Psoas muscle (tissue), 7 donors: ENCODE measurements at regions not wholly inside any gene's neighbourhood (a gene's known extent, or its start where the extent isn't known, plus 50 kb on each side); places are given as distances from the start of the nearest gene placed in this dataset.

Source experiments
- ATAC-seq, 4 donors: fragments of 200-7000 bp; cut with Tn5 transposase; one replicate each; pipeline ENCODE4 v1.9.1; 2020; ENCODE audit warnings: moderate library complexity in 3 of 4, mild to moderate bottlenecking in 2 of 4
- DNase-seq, 2 donors: peaks; one replicate each; pipeline ENCODE4 v3.0.0-alpha.2; 2020
- H3K27ac ChIP-seq: fragments of 200-600 bp; one replicate; pipeline ENCODE4 v1.8.0; 2022
- H3K27me3 ChIP-seq, 3 donors: fragments of 200-600 bp in 1 of 3; one replicate each; pipeline versions ENCODE4 v1.6.1 to v1.8.0; 2013 to 2022; ENCODE audit warnings: low read length in 2 of 3, mild to moderate bottlenecking in 2 of 3, moderate library complexity in 1 of 3; ENCODE audit not compliant: insufficient read depth in 3 of 3
- H3K36me3 ChIP-seq, 2 donors: fragments of 200-600 bp in 1 of 2; one replicate each; pipeline versions ENCODE4 v1.6.1 to v1.8.0; 2013 to 2022; ENCODE audit warnings: low read depth in 1 of 2, mild to moderate bottlenecking in 1 of 2, moderate library complexity in 1 of 2; ENCODE audit not compliant: insufficient read depth in 1 of 2
- H3K4me1 ChIP-seq: fragments of 200-600 bp; one replicate; pipeline ENCODE4 v1.8.0; 2022
- H3K4me3 ChIP-seq: fragments of 200-600 bp; one replicate; pipeline ENCODE4 v1.8.0; 2022; ENCODE audit warnings: mild to moderate bottlenecking
- H3K9me3 ChIP-seq: fragments of 200-600 bp; one replicate; pipeline ENCODE4 v1.8.0; 2022
- CTCF ChIP-seq: fragments of 200-600 bp; IDR thresholded peaks from one replicate; pipeline ENCODE4 v1.8.0; 2022; ENCODE audit warnings: antibody characterized with exemption
- WGBS, 3 donors: extraction: QIAGEN DNeasy Blood & Tissue Kit; methylation state at CpG; one replicate each; pipeline versions ENCODE4 v1.1.6 to v1.1.7; 2013; 5-methylcytosine and 5-hydroxymethylcytosine counted together
- intact Hi-C, 2 donors: fragments of 100-400 bp; cut with DNase I; formaldehyde crosslinking; loops; one replicate each; pipeline versions ENCODE4 v1.11.0 to v1.14.2; 2022
- donor health status: healthy with polysubstance abuse.
- donor health status: DM: no; HTN: no; CAD: no; lungs with moderate emphysema.
- donor health status: Bipolar disorder and iron deficiency.
- donor health status: healthy.
- donor health status: DM: yes; HTN: yes; CAD: no.
- donor health status: DM: no; HTN: no; CAD: no.
- donor health status: DM: yes; HTN: yes; CAD: no.

- DNase-seq (no peak), ATAC-seq (no peak)
- peaks cover 3% of the 10 kb centered on the region for H3K9me3 ChIP-seq
- no peak overlapping the region for H3K4me3 ChIP-seq
- 70 to 76% (median 70%) methylated on average over 3 of the region's 3 CpGs for WGBS, 3 donors
- intact Hi-C loops = no loop called here
- no peaks in the 10 kb centered on the region for H3K27me3 ChIP-seq
- no peak for TF ChIP-seq CTCF
- H3K36me3 ChIP-seq = no peaks in the 10 kb centered on the region
- no peak overlapping the region for H3K27ac ChIP-seq
- H3K4me1 ChIP-seq = no peaks in the 10 kb centered on the region
Observed at GRCh38 chr14:38629412-38629811, 373.5 kb upstream of the CLEC14A start.

GRCh38 chr14:38627163-38627562 lies 371.3 kb upstream of the CLEC14A start:
- H3K27ac ChIP-seq = no peak overlapping the region
- no peaks in the 10 kb centered on the region for H3K36me3 ChIP-seq
- TF ChIP-seq CTCF = no peak
- 85 to 94% (median 85%) methylated on average over 2 of the region's 2 CpGs for WGBS, 3 donors
- H3K4me1 ChIP-seq = no peaks in the 10 kb centered on the region
- DNase-seq (no peak), ATAC-seq (no peak)
- no peaks in the 10 kb centered on the region for H3K27me3 ChIP-seq
- no peak overlapping the region for H3K4me3 ChIP-seq
- intact Hi-C loops = no loop called here
- no peaks in the 10 kb centered on the region for H3K9me3 ChIP-seq

DNA sequence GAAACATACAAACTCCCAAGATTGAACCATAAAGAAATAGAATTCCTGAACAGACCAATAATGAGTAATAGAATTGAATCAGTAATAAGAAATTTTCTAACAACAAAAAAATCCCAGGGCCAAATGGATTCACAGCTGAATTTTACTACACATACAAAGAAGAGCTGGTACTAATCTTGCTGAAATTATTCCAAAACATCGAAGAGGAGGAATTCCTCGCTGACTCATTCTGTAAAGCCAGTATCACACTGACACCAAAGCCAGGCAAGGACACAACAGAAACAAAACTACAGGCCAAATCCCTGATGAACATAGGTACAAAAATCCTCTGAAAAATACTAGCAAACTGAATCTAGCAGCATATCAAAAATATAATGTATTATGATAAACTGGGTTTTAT lies 367.8 kb upstream of the CLEC14A start:
- 43 to 64% (median 44%) methylated on average over 2 of the region's 2 CpGs for WGBS, 3 donors
- no peak overlapping the region for H3K4me3 ChIP-seq
- no peak for TF ChIP-seq CTCF
- ATAC-seq = no peak
- H3K9me3 ChIP-seq = no peaks in the 10 kb centered on the region
- H3K36me3 ChIP-seq = no peaks in the 10 kb centered on the region
- no peak overlapping the region for H3K27ac ChIP-seq
- no peaks in the 10 kb centered on the region for H3K4me1 ChIP-seq
- intact Hi-C loops = no loop called here
- no peak for DNase-seq
- no peaks in the 10 kb centered on the region for H3K27me3 ChIP-seq

DNA sequence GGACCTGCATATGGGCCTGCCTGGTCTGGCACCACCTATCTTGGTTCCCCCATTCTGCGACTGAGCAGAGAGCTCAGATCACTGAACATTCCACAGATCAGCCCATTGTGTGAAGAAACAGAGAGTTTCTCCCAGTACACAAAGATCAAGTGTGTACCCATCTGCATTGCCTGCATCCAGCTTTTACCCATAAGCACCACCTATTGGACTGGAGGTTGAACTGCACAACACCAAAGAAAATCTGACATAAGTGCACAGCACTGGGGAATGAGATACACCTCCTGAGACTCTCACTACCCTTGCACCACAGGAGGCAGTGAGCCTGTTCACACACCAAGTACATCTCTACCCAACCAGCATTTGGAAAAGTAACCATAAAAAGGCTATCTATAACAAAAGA lies 362.6 kb upstream of the CLEC14A start:
- Histone ChIP-seq H3K36me3 (no peaks in the 10 kb centered on the region), H3K4me3 (no peak overlapping the region), H3K27me3 (no peaks in the 10 kb centered on the region), H3K27ac (no peak overlapping the region), H3K9me3 (no peaks in the 10 kb centered on the region), H3K4me1 (no peaks in the 10 kb centered on the region)
- DNase-seq (no peak), ATAC-seq (no peak)
- WGBS, 3 donors = 36 to 61% (median 50%) methylated on average over 1 of the region's 1 CpG
- no peak for TF ChIP-seq CTCF
- intact Hi-C loops = no loop called here

DNA sequence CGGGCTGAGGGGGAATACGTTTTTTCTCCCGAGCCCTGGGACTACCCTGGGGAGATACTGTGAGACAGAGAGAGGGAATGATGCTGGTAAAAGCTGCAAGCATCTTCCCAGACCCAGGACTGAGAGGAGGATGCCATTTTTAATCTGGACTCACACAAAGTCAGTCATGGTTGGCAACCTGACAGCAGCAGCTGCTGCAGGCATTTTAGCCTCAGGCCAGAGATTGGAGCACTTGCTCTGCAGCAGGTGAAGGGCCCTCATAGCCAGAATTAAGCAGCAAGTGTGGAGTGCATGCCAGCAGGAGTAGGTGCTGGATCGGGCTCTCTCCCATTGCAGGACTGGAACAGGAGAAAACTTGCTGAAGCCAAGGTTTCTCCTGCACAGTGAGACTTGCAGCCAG lies 361.1 kb upstream of the CLEC14A start:
- no peaks in the 10 kb centered on the region for H3K9me3 ChIP-seq
- no peak overlapping the region for H3K4me3 ChIP-seq
- DNase-seq (no peak), ATAC-seq (no peak)
- no peak for TF ChIP-seq CTCF
- intact Hi-C loops = no loop called here
- WGBS, 3 donors = 30 to 40% (median 36%) methylated on average over 4 of the region's 4 CpGs
- no peaks in the 10 kb centered on the region for H3K4me1 ChIP-seq
- H3K27me3 ChIP-seq = no peaks in the 10 kb centered on the region
- no peaks in the 10 kb centered on the region for H3K36me3 ChIP-seq
- H3K27ac ChIP-seq = no peak overlapping the region
